ENCODE measurements at regions not wholly inside any gene's neighbourhood (a gene's known extent, or its start where the extent isn't known, plus 50 kb on each side); places are given as distances from the start of the nearest gene placed in this dataset.

- no peak overlapping the region for H3K27ac ChIP-seq (ENCODE audit: low read depth, low read length)
- no peak overlapping the region for H2AFZ ChIP-seq (ENCODE audit: low read depth, low read length, poor library complexity, severe bottlenecking)
- peaks cover 46% of the 10 kb centered on the region for H3K27me3 ChIP-seq (ENCODE audit: insufficient read depth, low read length)
- ATAC-seq = no peak
- H3K9ac ChIP-seq (ENCODE audit: low read length) = no peak overlapping the region
- H3K9me2 ChIP-seq (ENCODE audit: insufficient read depth) = no peaks in the 10 kb centered on the region
- no TSS peak for BruUV-seq (replicated peaks)
- H3K4me3 ChIP-seq (replicated peaks in 1 of 2; ENCODE audit: low read depth in 1 of 2, low read length in 2 of 2) = no peak overlapping the region
- ChIA-PET POLR2A (no interaction called here), RAD21 (ENCODE audit: low non-redundant PET in 1 of 2, low total read pairs in 2 of 2, uncharacterized antibody in 2 of 2, unreplicated experiment in 2 of 2) (no interaction called here), CTCF (no interaction called here)
- no peaks in the 10 kb centered on the region for H3K9me3 ChIP-seq (ENCODE audit: control insufficient read depth in 1 of 2, insufficient read depth in 1 of 2, low read depth in 1 of 2, low read length in 2 of 2)
- no peak overlapping the region for H3K4me2 ChIP-seq (ENCODE audit: low read length)
- H4K20me1 ChIP-seq (ENCODE audit: insufficient read depth) = no peaks in the 10 kb centered on the region
- no peaks in the 10 kb centered on the region for H3K36me3 ChIP-seq (ENCODE audit: control insufficient read depth in 1 of 2, insufficient read depth in 2 of 2, low read length in 2 of 2)
- no peak for DNase-seq (ENCODE audit: low read depth, low spot score)
- no peaks in the 10 kb centered on the region for H3K4me1 ChIP-seq (ENCODE audit: control insufficient read depth in 1 of 2, insufficient read depth in 2 of 2, low read length in 2 of 2)
- no peaks in the 10 kb centered on the region for H3K79me2 ChIP-seq (ENCODE audit: insufficient read depth, low read length)
- intact Hi-C loops (cut with micrococcal nuclease) = no loop called here
- TF ChIP-seq EZH2phosphoT487 (IDR thresholded peaks at IDR 0.05; ENCODE audit: borderline replicate concordance) = no peak
- TF ChIP-seq MAX (IDR thresholded peaks at IDR 0.05) = no peak
- TF ChIP-seq ELF1 (IDR thresholded peaks at IDR 0.05; ENCODE audit: borderline replicate concordance, low read depth) = no peak
- TF ChIP-seq POLR2A (IDR thresholded peaks at IDR 0.05; ENCODE audit: borderline replicate concordance, extremely low read depth, insufficient read depth, insufficient read length) = no peak
- TF ChIP-seq FOSL1 (IDR thresholded peaks at IDR 0.05; ENCODE audit: low read depth) = no peak
- no peak for TF ChIP-seq TCF7L2 (IDR thresholded peaks at IDR 0.05; ENCODE audit: borderline replicate concordance, extremely low read depth, insufficient read depth, insufficient read length)
- TF ChIP-seq SP1 (IDR thresholded peaks at IDR 0.05; ENCODE audit: low read depth) = no peak
- TF ChIP-seq YY1 (IDR thresholded peaks at IDR 0.05; ENCODE audit: extremely low read depth, insufficient replicate concordance, low read depth, low read length) = no peak
- no peak for TF ChIP-seq CBX3 (IDR thresholded peaks at IDR 0.05; ENCODE audit: low read depth)
- TF ChIP-seq JUND (IDR thresholded peaks at IDR 0.05) = no peak
- TF ChIP-seq EZH2 (IDR thresholded peaks at IDR 0.05) = no peak
- no peak for TF ChIP-seq ZBTB33 (IDR thresholded peaks at IDR 0.05; ENCODE audit: extremely low read depth, insufficient replicate concordance, low read length)
- TF ChIP-seq CEBPB (IDR thresholded peaks at IDR 0.05; ENCODE audit: low read depth) = no peak
- no peak for TF ChIP-seq ZNF274 (IDR thresholded peaks at IDR 0.05; ENCODE audit: low read depth, low read length)
- no peak for TF ChIP-seq ZFX (IDR thresholded peaks at IDR 0.05)
- TF ChIP-seq POLR2AphosphoS5 (IDR thresholded peaks at IDR 0.05; ENCODE audit: low read depth, low read length) = no peak
- no peak for TF ChIP-seq EGR1 (IDR thresholded peaks at IDR 0.05; ENCODE audit: low read depth)
- TF ChIP-seq SRF (IDR thresholded peaks at IDR 0.05; ENCODE audit: low read depth) = no peak
- TF ChIP-seq REST (IDR thresholded peaks at IDR 0.05; ENCODE audit: low read depth) = no peak
Observed at GRCh38 chr1:30277911-30278310, 445.5 kb downstream of the MATN1 start.

Data from HCT116 (cell line).